Effector memory CD8-positive, alpha-beta T cell (primary cell): ENCODE measurements at regions not wholly inside any gene's neighbourhood (a gene's known extent, or its start where the extent isn't known, plus 50 kb on each side); places are given as distances from the start of the nearest gene placed in this dataset.
A peak's percentile ranks its signal among the peaks of the same experiment; 100 is the strongest.

Source experiments
- ATAC-seq: fragments of 150-1000 bp; cut with Tn5 transposase; replicated peaks from 2 replicates; pipeline ENCODE4 v1.10.0; 2021; ENCODE audit warnings: mild to moderate bottlenecking, moderate library complexity
- DNase-seq, 3 experiments: peaks; one replicate each; pipeline ENCODE4 v3.0.0; 2021
- H3K27ac Mint-ChIP-seq, 2 donors: one replicate each; pipeline ENCODE4 v1.8.0; 2022; ENCODE audit warnings: mild to moderate bottlenecking in 2 of 2, mixed read lengths in 2 of 2, moderate library complexity in 2 of 2
- H3K27me3 Mint-ChIP-seq, 2 donors: one replicate each; pipeline ENCODE4 v1.8.0; 2022; ENCODE audit warnings: mixed read lengths in 2 of 2
- H3K36me3 Mint-ChIP-seq: one replicate; pipeline ENCODE4 v1.8.0; 2022; ENCODE audit warnings: mild to moderate bottlenecking, moderate library complexity, mixed read lengths; ENCODE audit not compliant: insufficient read depth
- H3K4me1 Mint-ChIP-seq, 2 donors: one replicate each; pipeline ENCODE4 v1.8.0; 2022; ENCODE audit warnings: low read depth in 2 of 2, mixed read lengths in 2 of 2
- H3K4me3 Mint-ChIP-seq, 2 donors: one replicate each; pipeline ENCODE4 v1.8.0; 2022; ENCODE audit warnings: mild to moderate bottlenecking in 2 of 2, mixed read lengths in 2 of 2, moderate library complexity in 2 of 2
- H3K9me3 Mint-ChIP-seq, 2 donors: one replicate each; pipeline ENCODE4 v1.8.0; 2022; ENCODE audit warnings: mixed read lengths in 2 of 2

GRCh38 chr1:222454186-222454585, 93.7 kb downstream of the HHIPL2 start:
- Mint-ChIP-seq H3K27ac (no peak overlapping the region), H3K4me1 (peaks cover 5 to 8% of the 10 kb centered on the region in 2 donors), H3K4me3 (no peak overlapping the region), H3K27me3 (peaks cover 0 to 11% of the 10 kb centered on the region in 2 donors), H3K36me3 (no peaks in the 10 kb centered on the region), H3K9me3 (peaks cover 2 to 12% of the 10 kb centered on the region in 2 donors)
- DNase-seq = no peak
- no peak for ATAC-seq

GRCh38 chr1:222452031-222452430, 95.9 kb downstream of the HHIPL2 start:
- Mint-ChIP-seq H3K27ac (no peak overlapping the region), H3K4me1 (peaks cover 5 to 8% of the 10 kb centered on the region in 2 donors), H3K9me3 (peaks cover 0 to 3% of the 10 kb centered on the region in 2 donors), H3K27me3 (peaks cover 0 to 11% of the 10 kb centered on the region in 2 donors), H3K36me3 (no peaks in the 10 kb centered on the region), H3K4me3 (no peak overlapping the region)
- no peak for ATAC-seq
- no peak for DNase-seq

GRCh38 chr1:222443566-222443965, 104.3 kb downstream of the HHIPL2 start:
- Mint-ChIP-seq H3K9me3 (no peaks in the 10 kb centered on the region), H3K4me3 (no peak overlapping the region), H3K27me3 (peaks cover 8 to 18% of the 10 kb centered on the region in 2 donors), H3K27ac (no peak overlapping the region), H3K4me1 (peaks cover 0 to 5% of the 10 kb centered on the region in 2 donors), H3K36me3 (peaks cover 3% of the 10 kb centered on the region)
- ATAC-seq (no peak), DNase-seq (no peak)

- Mint-ChIP-seq H3K27ac (no peak overlapping the region), H3K9me3 (no peaks in the 10 kb centered on the region), H3K4me3 (no peak overlapping the region), H3K36me3 (peaks cover 3% of the 10 kb centered on the region), H3K4me1 (peaks cover 0 to 6% of the 10 kb centered on the region in 2 donors), H3K27me3 (peaks cover 17 to 25% of the 10 kb centered on the region in 2 donors)
- DNase-seq = no peak
- no peak for ATAC-seq
Measured at GRCh38 chr1:222441066-222441465, 106.8 kb downstream of the HHIPL2 start.

- no peaks in the 10 kb centered on the region for H3K36me3 Mint-ChIP-seq
- H3K4me3 Mint-ChIP-seq = no peak overlapping the region
- peaks cover 22 to 29% of the 10 kb centered on the region in 2 donors for H3K4me1 Mint-ChIP-seq
- no peak overlapping the region for H3K27ac Mint-ChIP-seq
- peaks cover 17 to 25% of the 10 kb centered on the region in 2 donors for H3K27me3 Mint-ChIP-seq
- ATAC-seq (no peak), DNase-seq (no peak)
- peaks cover 9 to 16% of the 10 kb centered on the region in 2 donors for H3K9me3 Mint-ChIP-seq
Measured at GRCh38 chr1:222424826-222425225, 123.1 kb downstream of the HHIPL2 start.

GRCh38 chr1:222421380-222421779, 126.5 kb downstream of the HHIPL2 start:
- Mint-ChIP-seq H3K4me1 (peaks cover 26 to 32% of the 10 kb centered on the region in 2 donors), H3K4me3 (peak overlapping the region in 1 of 2 donors; percentile 65), H3K27me3 (peaks cover 8 to 15% of the 10 kb centered on the region in 2 donors), H3K9me3 (peaks cover 9 to 16% of the 10 kb centered on the region in 2 donors), H3K27ac (peak overlapping the region; percentile 81 to 89), H3K36me3 (no peaks in the 10 kb centered on the region)
- ATAC-seq (no peak), DNase-seq (no peak)

- no peak for DNase-seq
- H3K36me3 Mint-ChIP-seq = no peaks in the 10 kb centered on the region
- H3K4me3 Mint-ChIP-seq = peak overlapping the region; percentile 51 to 65
- H3K27ac Mint-ChIP-seq = peak overlapping the region; percentile 81 to 89
- peaks cover 9 to 16% of the 10 kb centered on the region in 2 donors for H3K9me3 Mint-ChIP-seq
- H3K4me1 Mint-ChIP-seq = peaks cover 26 to 32% of the 10 kb centered on the region in 2 donors
- H3K27me3 Mint-ChIP-seq = peaks cover 8 to 15% of the 10 kb centered on the region in 2 donors
- peak; percentile 92 for ATAC-seq
Measured at GRCh38 chr1:222420633-222421032, 127.3 kb downstream of the HHIPL2 start.

- Mint-ChIP-seq H3K4me3 (no peak overlapping the region), H3K36me3 (no peaks in the 10 kb centered on the region), H3K9me3 (peaks cover 9 to 15% of the 10 kb centered on the region in 2 donors), H3K27me3 (peaks cover 8 to 15% of the 10 kb centered on the region in 2 donors), H3K4me1 (peaks cover 26 to 32% of the 10 kb centered on the region in 2 donors), H3K27ac (no peak overlapping the region)
- no peak for ATAC-seq
- no peak for DNase-seq
Measured at GRCh38 chr1:222418654-222419053, 129.2 kb downstream of the HHIPL2 start.

GRCh38 chr1:222417264-222417663, 130.6 kb downstream of the HHIPL2 start:
- Mint-ChIP-seq H3K27ac (no peak overlapping the region), H3K4me1 (peaks cover 25% of the 10 kb centered on the region in 2 donors), H3K36me3 (no peaks in the 10 kb centered on the region), H3K9me3 (peaks cover 2 to 5% of the 10 kb centered on the region in 2 donors), H3K4me3 (peak overlapping the region; percentile 44 to 52), H3K27me3 (peaks cover 4 to 6% of the 10 kb centered on the region in 2 donors)
- DNase-seq = no peak
- ATAC-seq = no peak

- no peak overlapping the region for H3K27ac Mint-ChIP-seq
- peaks cover 0 to 2% of the 10 kb centered on the region in 2 donors for H3K9me3 Mint-ChIP-seq
- peaks cover 16 to 17% of the 10 kb centered on the region in 2 donors for H3K4me1 Mint-ChIP-seq
- no peak for ATAC-seq
- H3K36me3 Mint-ChIP-seq = no peaks in the 10 kb centered on the region
- no peaks in the 10 kb centered on the region for H3K27me3 Mint-ChIP-seq
- DNase-seq = no peak
- H3K4me3 Mint-ChIP-seq = no peak overlapping the region
Measured at GRCh38 chr1:222416001-222416791, 131.7 kb downstream of the HHIPL2 start.

GRCh38 chr1:222415441-222415840, 132.5 kb downstream of the HHIPL2 start:
- no peak for DNase-seq
- Mint-ChIP-seq H3K27me3 (no peaks in the 10 kb centered on the region), H3K4me1 (peaks cover 9% of the 10 kb centered on the region in 2 donors), H3K9me3 (peaks cover 0 to 2% of the 10 kb centered on the region in 2 donors), H3K4me3 (no peak overlapping the region), H3K27ac (no peak overlapping the region), H3K36me3 (no peaks in the 10 kb centered on the region)
- no peak for ATAC-seq

- H3K36me3 Mint-ChIP-seq = no peaks in the 10 kb centered on the region
- no peak overlapping the region for H3K27ac Mint-ChIP-seq
- ATAC-seq (no peak), DNase-seq (no peak)
- H3K4me3 Mint-ChIP-seq = no peak overlapping the region
- peaks cover 0 to 4% of the 10 kb centered on the region in 2 donors for H3K4me1 Mint-ChIP-seq
- H3K9me3 Mint-ChIP-seq = no peaks in the 10 kb centered on the region
- no peaks in the 10 kb centered on the region for H3K27me3 Mint-ChIP-seq
Measured at GRCh38 chr1:222413991-222414549, 133.8 kb downstream of the HHIPL2 start.

GRCh38 chr1:222413436-222413835, 134.5 kb downstream of the HHIPL2 start:
- H3K27ac Mint-ChIP-seq = no peak overlapping the region

GRCh38 chr1:222404710-222405109, 143.2 kb downstream of the HHIPL2 start:
- Mint-ChIP-seq H3K4me3 (peak overlapping the region; percentile 63 to 69), H3K4me1 (peaks cover 0 to 2% of the 10 kb centered on the region in 2 donors), H3K27me3 (peaks cover 32 to 47% of the 10 kb centered on the region in 2 donors), H3K9me3 (no peaks in the 10 kb centered on the region), H3K27ac (peak overlapping the region; percentile 78 to 88), H3K36me3 (no peaks in the 10 kb centered on the region)
- DNase-seq (no peak), ATAC-seq (no peak)

More at GRCh38 chr1:222413436-222413835, 134.5 kb downstream of the HHIPL2 start:
- H3K4me3 Mint-ChIP-seq = no peak overlapping the region
- H3K36me3 Mint-ChIP-seq = no peaks in the 10 kb centered on the region
- H3K9me3 Mint-ChIP-seq = no peaks in the 10 kb centered on the region
- H3K4me1 Mint-ChIP-seq = peaks cover 0 to 4% of the 10 kb centered on the region in 2 donors
- H3K27me3 Mint-ChIP-seq = peaks cover under 1 to 5% of the 10 kb centered on the region in 2 donors
- ATAC-seq (no peak), DNase-seq (no peak)
